ENCODE measurements at regions not wholly inside any gene's neighbourhood (a gene's known extent, or its start where the extent isn't known, plus 50 kb on each side); places are given as distances from the start of the nearest gene placed in this dataset.
"Not testable (repeated sequence)": the region's sequence is repeated elsewhere in the genome, so short reads cannot be mapped to it uniquely, and the experiment has no call there.

GRCh38 chr5:67561151-67561932, 364.7 kb upstream of the CD180 start:
- DNase-seq (ENCODE audit: low read depth): no peak
- TF ChIP-seq CTCF (IDR thresholded peaks at IDR 0.05; ENCODE audit: insufficient read depth, low read depth, low read length, missing control alignments): no peak
- H3K4me3 ChIP-seq (ENCODE audit: low read length): no peak overlapping the region

- no peak overlapping the region for H3K4me3 ChIP-seq (ENCODE audit: low read length)
- no peak for TF ChIP-seq CTCF (IDR thresholded peaks at IDR 0.05; ENCODE audit: insufficient read depth, low read depth, low read length, missing control alignments)
- DNase-seq (ENCODE audit: low read depth): no peak
Observed at GRCh38 chr5:67552773-67553172, 356.2 kb upstream of the CD180 start.

- DNase-seq (ENCODE audit: low read depth): no peak
- no peak for TF ChIP-seq CTCF (IDR thresholded peaks at IDR 0.05; ENCODE audit: insufficient read depth, low read depth, low read length, missing control alignments)
- H3K4me3 ChIP-seq (ENCODE audit: low read length): no peak overlapping the region
Observed at GRCh38 chr5:67549947-67550346, 353.3 kb upstream of the CD180 start.

GRCh38 chr5:67549296-67549618, 352.7 kb upstream of the CD180 start:
- DNase-seq (ENCODE audit: low read depth): no peak
- no peak for TF ChIP-seq CTCF (IDR thresholded peaks at IDR 0.05; ENCODE audit: insufficient read depth, low read depth, low read length, missing control alignments)
- H3K4me3 ChIP-seq (ENCODE audit: low read length): no peak overlapping the region

GRCh38 chr5:67548520-67549295, 352.1 kb upstream of the CD180 start:
- DNase-seq (ENCODE audit: low read depth): no peak
- no peak for TF ChIP-seq CTCF (IDR thresholded peaks at IDR 0.05; ENCODE audit: insufficient read depth, low read depth, low read length, missing control alignments)
- no peak overlapping the region for H3K4me3 ChIP-seq (ENCODE audit: low read length)

GRCh38 chr5:67547682-67548081, 351.1 kb upstream of the CD180 start:
- TF ChIP-seq CTCF (IDR thresholded peaks at IDR 0.05; ENCODE audit: insufficient read depth, low read depth, low read length, missing control alignments): no peak
- no peak overlapping the region for H3K4me3 ChIP-seq (ENCODE audit: low read length)
- DNase-seq (ENCODE audit: low read depth): no peak

- not testable (repeated sequence) for H3K4me3 ChIP-seq (ENCODE audit: low read length); DNase-seq (ENCODE audit: low read depth)
Observed at GRCh38 chr5:67544942-67545341, 348.3 kb upstream of the CD180 start.
